GM12878 (cell line): ENCODE measurements at regions not wholly inside any gene's neighbourhood (a gene's known extent, or its start where the extent isn't known, plus 50 kb on each side); places are given as distances from the start of the nearest gene placed in this dataset.

Experiments
- ATAC-seq: fragments of 200-7000 bp; cut with Tn5 transposase; 3 replicates; pipeline ENCODE4 v1.9.1; 2020; ENCODE audit warnings: mild to moderate bottlenecking, moderate library complexity
- BruUV-seq: library from RNA; stranded (reverse); fragments of 400-500 nt; replicated peaks from 2 replicates; lab custom pipeline; 2021; lab: Mats Ljungman, UMichigan
- CTCF ChIA-PET: fragments of 300-600 bp; sonication (Branson Sonifier 250); formaldehyde crosslinking; extraction: SDS; loops from one replicate; lab custom pipeline; 2021; ENCODE audit warnings: inconsistent platforms; lab: Yijun Ruan, JAX
- POLR2A ChIA-PET: fragments of 350-600 bp; formaldehyde crosslinking; extraction: SDS; loops from one replicate; lab custom pipeline; 2021; ENCODE audit warnings: inconsistent platforms; lab: Charles Lee
- RAD21 ChIA-PET: fragments of 300-600 bp; sonication (Branson Sonifier 250); formaldehyde crosslinking; loops from one replicate; lab custom pipeline; 2023; ENCODE audit warnings: antibody characterized with exemption; ENCODE audit not compliant: unreplicated experiment; lab: Charles Lee
- SMC1A ChIA-PET: fragments of 300-600 bp; sonication (Branson Sonifier 250); formaldehyde crosslinking; loops from one replicate; lab custom pipeline; 2023; ENCODE audit not compliant: unreplicated experiment, uncharacterized antibody; lab: Charles Lee
- DNase-seq: peaks from one replicate; pipeline ENCODE4 v3.0.0-alpha.2; 2011; ENCODE audit warnings: low read depth, low spot score
- FAIRE-seq: peaks from 3 replicates; lab custom pipeline; 2011; peaks lifted over from hg19 to GRCh38; lab: Jason Lieb, UNC
- H2AFZ ChIP-seq: 2 replicates; pipeline ENCODE4 v1.6.0; 2011; ENCODE audit warnings: low read depth, low read length, control low read depth; ENCODE audit not compliant: control insufficient read depth
- H3K27ac ChIP-seq: 2 replicates; pipeline ENCODE4 v1.5.1; 2011; ENCODE audit warnings: control low read depth; ENCODE audit not compliant: control insufficient read depth, insufficient read depth
- H3K27me3 ChIP-seq, 2 experiments: replicated peaks in 1 of 2; 2 replicates each; pipeline versions ENCODE4 v1.6.0 to v1.6.1; 2011; ENCODE audit warnings: low read length in 1 of 2; ENCODE audit not compliant: control insufficient read depth in 2 of 2, insufficient read depth in 2 of 2
- H3K36me3 ChIP-seq, 2 experiments: 2 replicates each; pipeline ENCODE4 v1.5.1; 2011; ENCODE audit warnings: low read length in 1 of 2; ENCODE audit not compliant: control insufficient read depth in 2 of 2, insufficient read depth in 2 of 2
- H3K4me1 ChIP-seq: 2 replicates; pipeline ENCODE4 v1.6.1; 2011; ENCODE audit warnings: mild to moderate bottlenecking, low read length, moderate library complexity, mixed read lengths; ENCODE audit not compliant: control insufficient read depth, insufficient read depth
- H3K4me2 ChIP-seq: 2 replicates; pipeline ENCODE4 v1.6.0; 2011; ENCODE audit warnings: control low read depth; ENCODE audit not compliant: control insufficient read depth, insufficient read depth
- H3K4me3 ChIP-seq: fragments of 200-600 bp; sonication (generic); 2 replicates; pipeline ENCODE4 v1.5.1; 2016
- H3K79me2 ChIP-seq: 2 replicates; pipeline ENCODE4 v1.6.0; 2011; ENCODE audit warnings: low read length; ENCODE audit not compliant: control insufficient read depth, insufficient read depth
- H3K9ac ChIP-seq: 2 replicates; pipeline ENCODE4 v1.8.0; 2011; ENCODE audit warnings: low read length, control low read depth, mixed read lengths; ENCODE audit not compliant: control insufficient read depth, insufficient read depth
- H3K9me3 ChIP-seq: replicated peaks from 3 replicates; pipeline ENCODE4 v1.5.1; 2011; ENCODE audit warnings: mild to moderate bottlenecking, low read length; ENCODE audit not compliant: control insufficient read depth, insufficient read depth
- H4K20me1 ChIP-seq: 2 replicates; pipeline ENCODE4 v1.6.0; 2011; ENCODE audit not compliant: control insufficient read depth, insufficient read depth
- CBX5 ChIP-seq: sonication (generic); IDR thresholded peaks from 2 replicates; pipeline ENCODE4 v1.6.1; 2016; ENCODE audit warnings: low read depth, moderate library complexity, mild to moderate bottlenecking, inconsistent platforms
- CHD2 ChIP-seq: IDR thresholded peaks from 2 replicates; pipeline ENCODE4 v1.6.1; 2011; ENCODE audit warnings: low read depth, low read length, improper control_type of control experiment, borderline replicate concordance
- E2F8 ChIP-seq: fragments of 450-650 bp; IDR thresholded peaks from 2 replicates; pipeline ENCODE4 v1.6.1; 2018; ENCODE audit warnings: mild to moderate bottlenecking, low read depth, moderate library complexity; ENCODE audit not compliant: partially characterized antibody
- FOXK2 ChIP-seq: fragments of 450-650 bp; IDR thresholded peaks from 2 replicates; pipeline ENCODE4 v1.6.1; 2017; ENCODE audit warnings: mild to moderate bottlenecking, moderate library complexity
- JUND ChIP-seq: IDR thresholded peaks from 2 replicates; pipeline ENCODE4 v1.6.1; 2012; ENCODE audit warnings: low read depth, mild to moderate bottlenecking, low read length, improper control_type of control experiment, moderate library complexity
- NR2C2 ChIP-seq: IDR thresholded peaks from 2 replicates; pipeline ENCODE4 v1.6.1; 2011; ENCODE audit warnings: borderline replicate concordance, low read depth; ENCODE audit not compliant: control insufficient read depth, insufficient read length
- NR2F1 ChIP-seq: fragments of 450-650 bp; conservative IDR thresholded peaks from 2 replicates; pipeline ENCODE4 v1.6.1; 2017; ENCODE audit warnings: mild to moderate bottlenecking
- NRF1 ChIP-seq: conservative IDR thresholded peaks from 2 replicates; pipeline ENCODE4 v1.6.1; 2011; ENCODE audit warnings: mild to moderate bottlenecking, low read depth, low read length, improper control_type of control experiment
- POLR2AphosphoS2 ChIP-seq: IDR thresholded peaks from 2 replicates; pipeline ENCODE4 v1.6.1; 2011; ENCODE audit warnings: low read depth, mild to moderate bottlenecking, low read length, improper control_type of control experiment, moderate library complexity
- SMAD5 ChIP-seq: IDR thresholded peaks from 2 replicates; pipeline ENCODE4 v1.6.1; 2016; ENCODE audit warnings: antibody characterized with exemption, low read depth
- SPI1 ChIP-seq: IDR thresholded peaks from 2 replicates; pipeline ENCODE4 v1.6.1; 2011; ENCODE audit warnings: low read depth, mild to moderate bottlenecking, low read length, moderate library complexity, borderline replicate concordance; ENCODE audit not compliant: insufficient read depth
- TCF12 ChIP-seq: IDR thresholded peaks from 2 replicates; pipeline ENCODE4 v1.6.1; 2011; ENCODE audit warnings: low read depth, mild to moderate bottlenecking, low read length
- WGBS: methylation state at CpG from one replicate; pipeline ENCODE4 v1.1.6; 2016; ENCODE audit warnings: low lambda C conversion rate; ENCODE audit not compliant: insufficient replicate concordance, insufficient coverage; ENCODE audit errors: missing lambda C conversion rate; 5-methylcytosine and 5-hydroxymethylcytosine counted together
- in situ Hi-C: fragments of 300-500 bp; cut with MboI; formaldehyde crosslinking; loops from 9 replicates; pipeline ENCODE4 v1.14.3; 2018; ENCODE audit warnings: mixed read lengths
- intact Hi-C: fragments of 100-400 bp; cut with micrococcal nuclease; formaldehyde crosslinking; loops from one replicate; pipeline ENCODE4 v1.14.2; 2022; ENCODE audit not compliant: unreplicated experiment
- TF ChIP-seq, protein P1 (sequence below): IDR thresholded peaks from 2 replicates; pipeline ENCODE4 v1.6.1; 2011; ENCODE audit warnings: mild to moderate bottlenecking, low read depth, low read length, moderate library complexity; ENCODE audit not compliant: insufficient replicate concordance

DNA sequence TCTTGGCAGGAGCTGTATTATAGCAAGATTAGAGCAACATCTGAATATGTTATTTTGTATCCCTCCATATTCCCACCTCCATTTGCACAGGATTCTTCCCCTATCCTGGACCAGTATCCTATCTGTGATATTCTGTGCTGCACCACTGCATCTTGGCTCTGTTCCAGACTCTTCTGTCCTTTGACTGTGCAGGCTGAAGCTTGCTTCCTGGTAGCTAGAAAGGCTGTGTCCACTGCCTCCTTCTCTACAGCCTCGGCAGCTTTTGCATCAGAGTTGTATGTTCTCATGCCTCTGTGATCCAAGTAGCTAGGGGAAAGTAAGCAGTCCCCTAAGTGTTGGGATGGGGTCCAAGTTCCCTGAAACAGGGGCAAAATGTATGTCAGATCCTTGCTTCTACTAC, 104.1 kb downstream of the GAS1 start:
- ChIA-PET CTCF (no interaction called here), SMC1A (no interaction called here), RAD21 (no interaction called here), POLR2A (no interaction called here)
- H3K4me3 ChIP-seq: no peak overlapping the region
- H4K20me1 ChIP-seq: no peaks in the 10 kb centered on the region
- no peak overlapping the region for H2AFZ ChIP-seq
- peaks cover 0 to 3% of the 10 kb centered on the region in 2 experiments; a peak in 1 of 4 replicates for H3K27me3 ChIP-seq
- no peak overlapping the region for H3K9ac ChIP-seq
- TF ChIP-seq NR2F1 (no peak), TCF12 (no peak), POLR2AphosphoS2 (no peak), SPI1 (no peak), E2F8 (no peak), SMAD5 (no peak), CBX5 (no peak), FOXK2 (no peak), NRF1 (no peak), JUND (no peak), CHD2 (no peak), NR2C2 (no peak)
- TF ChIP-seq, protein P1, sequence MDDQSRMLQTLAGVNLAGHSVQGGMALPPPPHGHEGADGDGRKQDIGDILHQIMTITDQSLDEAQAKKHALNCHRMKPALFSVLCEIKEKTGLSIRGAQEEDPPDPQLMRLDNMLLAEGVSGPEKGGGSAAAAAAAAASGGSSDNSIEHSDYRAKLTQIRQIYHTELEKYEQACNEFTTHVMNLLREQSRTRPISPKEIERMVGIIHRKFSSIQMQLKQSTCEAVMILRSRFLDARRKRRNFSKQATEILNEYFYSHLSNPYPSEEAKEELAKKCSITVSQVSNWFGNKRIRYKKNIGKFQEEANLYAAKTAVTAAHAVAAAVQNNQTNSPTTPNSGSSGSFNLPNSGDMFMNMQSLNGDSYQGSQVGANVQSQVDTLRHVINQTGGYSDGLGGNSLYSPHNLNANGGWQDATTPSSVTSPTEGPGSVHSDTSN: no peak
- no peak for FAIRE-seq
- H3K79me2 ChIP-seq: no peaks in the 10 kb centered on the region
- no peak overlapping the region for H3K4me2 ChIP-seq
- DNase-seq: no peak
- ATAC-seq: no peak
- no peaks in the 10 kb centered on the region for H3K36me3 ChIP-seq
- intact Hi-C loops: no loop called here
- WGBS: 31% methylated on average over 1 of the region's 1 CpG
- H3K4me1 ChIP-seq: no peaks in the 10 kb centered on the region
- no peak overlapping the region for H3K27ac ChIP-seq
- in situ Hi-C loops: no loop called here
- no TSS peak for BruUV-seq
- H3K9me3 ChIP-seq: no peaks in the 10 kb centered on the region
